GM19468 (cell line): ENCODE measurements at regions not wholly inside any gene's neighbourhood (a gene's known extent, or its start where the extent isn't known, plus 50 kb on each side); places are given as distances from the start of the nearest gene placed in this dataset.

ENCODE experiments used
- ATAC-seq: cut with Tn5 transposase; IDR thresholded peaks from one replicate; pipeline ENCODE4 v1.9.1; 2021; ENCODE audit warnings: mild to moderate bottlenecking, moderate library complexity, moderate number of reproducible peaks; ENCODE audit not compliant: unreplicated experiment; ENCODE audit errors: extremely low read depth

DNA sequence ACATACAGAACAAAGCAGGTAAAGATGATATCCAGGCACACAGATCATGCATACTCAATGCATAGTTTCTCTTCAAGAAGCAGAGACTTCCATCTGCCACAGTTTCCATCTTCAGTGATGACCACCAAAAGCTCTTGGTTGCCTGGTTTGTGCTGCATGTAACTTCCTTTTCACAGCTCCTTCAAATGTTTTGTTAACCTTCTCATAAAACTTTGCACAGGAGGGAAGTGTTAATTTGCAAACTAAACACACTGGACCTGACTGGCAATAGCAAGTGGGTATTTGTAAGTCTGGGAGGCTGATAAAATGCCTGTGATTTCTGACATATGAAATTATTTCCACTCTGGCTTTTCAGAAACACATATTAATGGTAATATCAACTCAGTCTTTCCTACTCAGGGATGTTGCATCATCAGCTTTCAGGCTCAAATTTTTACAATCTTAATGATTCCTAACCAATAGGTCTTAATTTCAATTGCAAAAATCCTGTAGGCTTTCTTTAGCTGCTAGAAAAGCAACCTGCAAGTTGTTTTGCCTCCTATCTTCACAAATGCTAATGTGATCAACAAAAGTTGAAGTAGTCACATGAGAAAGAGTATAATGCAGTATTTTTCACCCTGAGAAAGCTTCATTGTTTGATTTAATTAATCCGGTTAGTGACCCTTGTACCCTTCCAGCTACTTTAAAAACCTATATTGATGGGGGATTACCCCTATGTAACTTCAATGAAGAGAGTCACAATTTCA lies 575.6 kb downstream of the DIAPH3 start:
- no peak for ATAC-seq

DNA sequence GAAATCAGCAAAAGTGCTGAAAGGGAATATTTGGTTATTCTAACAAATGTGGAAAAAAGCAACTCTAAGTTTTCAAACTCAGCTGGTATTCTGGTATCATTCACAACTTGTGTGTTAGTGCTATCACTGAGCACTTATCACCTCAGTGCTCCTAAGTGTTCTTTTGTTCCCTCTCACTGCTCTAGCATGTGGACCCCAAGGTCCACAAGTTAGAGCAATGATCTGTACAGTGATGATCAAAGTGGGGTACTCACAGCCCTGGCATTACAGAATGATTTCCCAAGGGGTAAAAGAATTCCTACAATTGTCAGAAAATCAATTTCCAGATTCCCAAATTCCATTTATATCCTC lies 575.0 kb downstream of the DIAPH3 start:
- no peak for ATAC-seq

- ATAC-seq: no peak
These were observed 561.7 kb downstream of the DIAPH3 start for GRCh38 chr13:59601993-59602392.

- ATAC-seq: no peak
These were observed 560.1 kb downstream of the DIAPH3 start for GRCh38 chr13:59603646-59604045.

DNA sequence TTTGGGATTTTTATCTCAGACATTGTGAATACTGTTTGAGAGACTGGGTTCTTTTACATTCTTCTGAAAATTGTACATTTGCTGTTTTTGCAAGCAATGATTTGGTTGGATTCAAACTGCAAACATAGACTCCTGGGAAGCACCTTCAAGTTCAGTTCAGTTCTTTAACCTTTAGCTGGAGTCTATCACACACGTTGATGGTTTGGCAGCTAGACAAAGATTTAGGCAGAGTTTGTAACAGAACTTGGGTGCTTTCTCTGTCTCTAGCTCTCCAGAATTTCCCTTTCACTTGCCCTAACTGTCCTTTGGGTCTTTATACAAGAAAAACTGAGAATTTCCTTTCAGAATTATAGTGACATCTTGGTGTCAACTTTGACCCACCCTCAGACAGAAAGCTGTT lies 556.6 kb downstream of the DIAPH3 start:
- no peak for ATAC-seq

DNA sequence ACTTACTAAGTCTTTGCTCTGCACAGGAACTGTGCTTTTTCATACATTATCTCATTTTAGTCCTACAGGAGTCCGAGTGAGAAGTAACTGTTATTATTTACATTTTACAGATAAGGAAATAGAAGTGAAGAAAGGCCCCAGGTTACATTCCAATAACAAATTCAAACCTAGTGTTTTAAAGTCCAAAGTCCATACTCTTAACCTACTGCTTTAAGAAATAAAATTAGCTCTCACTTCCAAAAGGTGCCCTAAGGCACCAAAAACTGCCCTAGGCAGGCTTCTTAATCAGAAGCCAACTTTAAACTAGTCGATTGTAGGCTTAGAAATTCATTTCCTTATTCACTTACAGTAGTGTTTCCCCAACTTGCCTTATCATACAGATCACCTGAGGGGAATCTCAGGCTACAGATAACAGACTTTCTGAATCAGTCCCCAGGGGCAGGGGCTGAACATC lies 555.9 kb downstream of the DIAPH3 start:
- no peak for ATAC-seq

DNA sequence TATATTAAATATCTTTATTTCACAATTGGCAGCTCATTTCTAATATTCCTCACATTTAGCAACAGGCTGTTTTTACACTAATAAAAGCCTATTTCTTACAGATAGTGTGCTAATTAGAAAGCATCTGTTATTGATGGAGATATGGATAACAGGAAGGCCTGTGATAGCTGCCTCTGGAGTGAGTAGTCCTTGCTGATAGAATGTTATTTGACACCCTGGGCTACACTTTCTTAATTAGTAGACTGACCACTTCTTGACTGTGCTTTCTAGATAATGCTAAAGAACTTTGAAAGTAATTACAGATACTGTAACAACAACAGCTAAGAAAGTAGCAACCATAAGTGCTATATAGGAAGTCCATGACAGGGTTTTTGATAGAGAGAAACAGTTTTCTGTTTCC lies 554.3 kb downstream of the DIAPH3 start:
- ATAC-seq: no peak
